Karpas-422 (cell line): ENCODE measurements at regions not wholly inside any gene's neighbourhood (a gene's known extent, or its start where the extent isn't known, plus 50 kb on each side); places are given as distances from the start of the nearest gene placed in this dataset. TPM values are rescaled to one million over a fixed set of nuclear protein-coding genes. Genes with fewer than 3 reads are reported as not detected.

Source experiments
- small RNA-seq: library from RNA; depleted of rRNA; stranded (forward); fragments of <200 nt; gene quantifications from one replicate; pipeline ENCODE3, GENCODE V24; 2014

Small RNA genes in the stretch of these regions (small RNA-seq; reads per million reads assigned to genes)
- not detected for gene RF00019
- gene RN7SL211P = not detected
- not detected for gene RN7SL341P
